Neural progenitor cell (in vitro differentiated cells): ENCODE measurements at regions not wholly inside any gene's neighbourhood (a gene's known extent, or its start where the extent isn't known, plus 50 kb on each side); places are given as distances from the start of the nearest gene placed in this dataset.

Source experiments
- EZH2 ChIP-seq: fragments of 200-600 bp; sonication (generic); IDR thresholded peaks from 2 replicates; pipeline ENCODE4 v1.6.1; 2017; ENCODE audit warnings: antibody characterized with exemption, mild to moderate bottlenecking, moderate library complexity
- TF ChIP-seq, protein P1 (sequence below): fragments of 200-600 bp; sonication (generic); IDR thresholded peaks from 2 replicates; pipeline ENCODE4 v1.5.1; 2017; ENCODE audit warnings: antibody characterized with exemption, mild to moderate bottlenecking

- TF ChIP-seq, protein P1, sequence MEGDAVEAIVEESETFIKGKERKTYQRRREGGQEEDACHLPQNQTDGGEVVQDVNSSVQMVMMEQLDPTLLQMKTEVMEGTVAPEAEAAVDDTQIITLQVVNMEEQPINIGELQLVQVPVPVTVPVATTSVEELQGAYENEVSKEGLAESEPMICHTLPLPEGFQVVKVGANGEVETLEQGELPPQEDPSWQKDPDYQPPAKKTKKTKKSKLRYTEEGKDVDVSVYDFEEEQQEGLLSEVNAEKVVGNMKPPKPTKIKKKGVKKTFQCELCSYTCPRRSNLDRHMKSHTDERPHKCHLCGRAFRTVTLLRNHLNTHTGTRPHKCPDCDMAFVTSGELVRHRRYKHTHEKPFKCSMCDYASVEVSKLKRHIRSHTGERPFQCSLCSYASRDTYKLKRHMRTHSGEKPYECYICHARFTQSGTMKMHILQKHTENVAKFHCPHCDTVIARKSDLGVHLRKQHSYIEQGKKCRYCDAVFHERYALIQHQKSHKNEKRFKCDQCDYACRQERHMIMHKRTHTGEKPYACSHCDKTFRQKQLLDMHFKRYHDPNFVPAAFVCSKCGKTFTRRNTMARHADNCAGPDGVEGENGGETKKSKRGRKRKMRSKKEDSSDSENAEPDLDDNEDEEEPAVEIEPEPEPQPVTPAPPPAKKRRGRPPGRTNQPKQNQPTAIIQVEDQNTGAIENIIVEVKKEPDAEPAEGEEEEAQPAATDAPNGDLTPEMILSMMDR = no peak
- TF ChIP-seq EZH2 = no peak
These were observed 294.6 kb downstream of the SEC61B start for GRCh38 chr9:99516657-99517049.
